Activated naive CD8-positive, alpha-beta T cell treated with anti-CD3 and anti-CD28 coated beads, Interleukin-2, amount 10 ng/mL, durations not matched to agents 7 days and 5 days (primary cell): ENCODE measurements at regions not wholly inside any gene's neighbourhood (a gene's known extent, or its start where the extent isn't known, plus 50 kb on each side); places are given as distances from the start of the nearest gene placed in this dataset.
"Not testable (repeated sequence)": the region's sequence is repeated elsewhere in the genome, so short reads cannot be mapped to it uniquely, and the experiment has no call there.

Experiments used
- ATAC-seq: fragments of 150-1000 bp; cut with Tn5 transposase; one replicate; pipeline ENCODE4 v1.10.0; 2021; ENCODE audit warnings: low read depth, moderate library complexity
- POLR2A ChIA-PET: fragments of 350-600 bp; sonication (Branson Sonifier 250); formaldehyde crosslinking; loops from one replicate; lab custom pipeline; 2021; ENCODE audit warnings: antibody characterized with exemption; lab: Charles Lee
- DNase-seq: peaks from one replicate; pipeline ENCODE4 v3.0.0; 2021
- H3K27ac Mint-ChIP-seq: one replicate; pipeline ENCODE4 v1.8.0; 2022; ENCODE audit warnings: mild to moderate bottlenecking, mixed read lengths
- H3K27me3 Mint-ChIP-seq: one replicate; pipeline ENCODE4 v1.8.0; 2022; ENCODE audit warnings: mild to moderate bottlenecking, moderate library complexity, mixed read lengths
- H3K36me3 Mint-ChIP-seq: one replicate; pipeline ENCODE4 v1.8.0; 2021; ENCODE audit warnings: mild to moderate bottlenecking, mixed read lengths
- H3K4me1 Mint-ChIP-seq: one replicate; pipeline ENCODE4 v1.8.0; 2021; ENCODE audit warnings: mixed read lengths
- H3K4me3 Mint-ChIP-seq: one replicate; pipeline ENCODE4 v1.8.0; 2022; ENCODE audit warnings: mild to moderate bottlenecking, moderate library complexity, mixed read lengths
- H3K9me3 Mint-ChIP-seq: one replicate; pipeline ENCODE4 v1.8.0; 2021; ENCODE audit warnings: mixed read lengths

- Mint-ChIP-seq H3K27me3 (no peaks in the 10 kb centered on the region), H3K36me3 (no peaks in the 10 kb centered on the region), H3K4me3 (no peak overlapping the region), H3K9me3 (no peaks in the 10 kb centered on the region), H3K4me1 (no peaks in the 10 kb centered on the region), H3K27ac (no peak overlapping the region)
- ATAC-seq (no peak), DNase-seq (no peak)
- POLR2A ChIA-PET = no interaction called here
Measured at GRCh38 chr2:22454826-22455485, 930.0 kb upstream of the KLHL29 start.

DNA sequence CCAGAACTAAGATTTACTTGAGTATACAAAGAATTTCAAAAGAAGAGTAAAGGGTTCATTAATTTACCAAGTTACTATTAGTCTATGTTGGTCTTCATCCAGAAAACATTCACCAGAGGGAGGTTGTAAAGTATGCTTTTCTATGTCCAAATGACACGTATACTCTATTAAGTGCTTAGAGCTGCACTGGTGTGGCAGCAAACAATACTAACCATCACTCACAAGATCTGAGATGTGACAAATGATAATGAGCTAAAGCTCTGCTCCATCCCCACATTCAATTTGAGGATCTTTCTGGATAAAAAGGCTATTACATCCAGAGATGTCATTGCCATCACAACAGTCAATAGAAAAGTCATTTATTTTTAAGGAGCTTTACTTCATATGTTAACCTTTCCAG lies 926.5 kb upstream of the KLHL29 start:
- Mint-ChIP-seq H3K27ac (no peak overlapping the region), H3K4me1 (no peaks in the 10 kb centered on the region), H3K9me3 (no peaks in the 10 kb centered on the region), H3K4me3 (no peak overlapping the region), H3K27me3 (no peaks in the 10 kb centered on the region), H3K36me3 (no peaks in the 10 kb centered on the region)
- POLR2A ChIA-PET = no interaction called here
- DNase-seq (no peak), ATAC-seq (no peak)

- H3K27me3 Mint-ChIP-seq, POLR2A ChIA-PET, H3K4me3 Mint-ChIP-seq, DNase-seq, H3K9me3 Mint-ChIP-seq, H3K4me1 Mint-ChIP-seq, H3K27ac Mint-ChIP-seq, H3K36me3 Mint-ChIP-seq, ATAC-seq: not testable (repeated sequence)
Measured at GRCh38 chr2:22475103-22475502, 909.9 kb upstream of the KLHL29 start.

DNA sequence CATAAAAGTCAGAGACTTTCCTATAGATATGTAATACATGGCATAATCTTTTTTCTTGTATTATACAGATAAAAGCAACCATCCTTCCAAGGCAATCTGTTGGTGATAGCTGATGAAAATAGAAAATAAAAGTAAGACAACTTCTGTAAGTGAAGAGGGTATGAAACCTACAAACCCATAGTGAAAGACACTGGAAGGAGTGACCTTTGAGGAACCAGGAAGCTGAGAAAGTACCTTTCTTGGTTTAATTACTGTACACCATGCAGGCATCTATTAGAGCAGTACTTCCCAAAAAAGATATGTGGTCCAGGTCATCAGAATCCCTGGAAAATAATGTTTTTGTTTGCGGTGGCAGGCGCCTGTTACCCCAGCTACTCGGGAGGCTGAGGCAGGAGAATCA lies 906.6 kb upstream of the KLHL29 start:
- POLR2A ChIA-PET = no interaction called here
- H3K27me3 Mint-ChIP-seq = no peaks in the 10 kb centered on the region
- H3K9me3 Mint-ChIP-seq = peaks cover 4% of the 10 kb centered on the region
- no peaks in the 10 kb centered on the region for H3K4me1 Mint-ChIP-seq
- H3K4me3 Mint-ChIP-seq = no peak overlapping the region
- H3K27ac Mint-ChIP-seq = no peak overlapping the region
- DNase-seq (no peak), ATAC-seq (no peak)
- no peaks in the 10 kb centered on the region for H3K36me3 Mint-ChIP-seq

GRCh38 chr2:22481486-22482259 lies 903.3 kb upstream of the KLHL29 start:
- H3K27me3 Mint-ChIP-seq = no peaks in the 10 kb centered on the region
- H3K4me3 Mint-ChIP-seq = no peak overlapping the region
- ATAC-seq (no peak), DNase-seq (no peak)
- no peaks in the 10 kb centered on the region for H3K4me1 Mint-ChIP-seq
- H3K36me3 Mint-ChIP-seq = no peaks in the 10 kb centered on the region
- peaks cover 4% of the 10 kb centered on the region for H3K9me3 Mint-ChIP-seq
- POLR2A ChIA-PET = no interaction called here
- no peak overlapping the region for H3K27ac Mint-ChIP-seq

DNA sequence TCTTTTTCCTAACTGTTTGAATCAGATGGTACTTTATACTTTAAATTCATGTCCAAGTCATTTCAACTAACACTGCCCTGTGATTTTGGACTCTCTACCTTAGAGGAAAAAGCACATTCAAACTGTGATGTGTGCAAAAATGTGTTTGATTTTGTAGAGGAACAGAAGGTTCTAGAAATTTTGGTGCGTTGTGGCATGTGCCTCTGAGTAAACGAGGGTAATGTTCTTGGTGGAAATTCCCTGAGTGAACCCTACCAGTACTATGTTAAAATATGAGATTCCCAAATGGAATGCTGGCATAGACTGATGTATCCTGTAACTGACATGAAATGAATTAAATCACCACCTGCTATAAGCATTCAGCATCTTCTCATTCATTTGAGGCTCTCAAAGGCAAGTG lies 901.9 kb upstream of the KLHL29 start:
- peaks cover 6% of the 10 kb centered on the region for H3K9me3 Mint-ChIP-seq
- no peaks in the 10 kb centered on the region for H3K27me3 Mint-ChIP-seq
- H3K4me3 Mint-ChIP-seq = no peak overlapping the region
- H3K27ac Mint-ChIP-seq = no peak overlapping the region
- H3K4me1 Mint-ChIP-seq = no peaks in the 10 kb centered on the region
- DNase-seq = no peak
- no peaks in the 10 kb centered on the region for H3K36me3 Mint-ChIP-seq
- POLR2A ChIA-PET = no interaction called here
- ATAC-seq = no peak

DNA sequence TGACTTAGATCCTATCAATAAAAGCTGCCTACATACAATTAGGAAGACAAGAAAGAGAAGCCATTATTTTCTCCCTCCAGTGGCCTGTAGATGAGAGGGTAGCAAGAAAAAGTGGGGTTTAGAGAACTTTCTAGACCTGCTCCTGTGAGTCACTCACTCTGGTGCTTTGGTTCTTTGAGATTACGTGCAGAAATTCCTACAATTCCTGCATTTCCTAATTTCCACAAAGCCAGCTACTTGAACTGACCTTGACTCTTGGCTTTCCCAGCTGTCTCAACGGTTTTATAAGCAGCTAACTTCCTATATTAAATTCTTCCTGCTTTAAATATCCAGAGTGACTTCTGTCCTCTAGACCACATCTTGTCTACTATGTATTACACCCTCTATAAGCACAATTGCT lies 899.5 kb upstream of the KLHL29 start:
- Mint-ChIP-seq H3K36me3 (no peaks in the 10 kb centered on the region), H3K27me3 (no peaks in the 10 kb centered on the region), H3K4me1 (no peaks in the 10 kb centered on the region), H3K4me3 (no peak overlapping the region), H3K27ac (no peak overlapping the region), H3K9me3 (peaks cover 6% of the 10 kb centered on the region)
- ATAC-seq (no peak), DNase-seq (no peak)
- POLR2A ChIA-PET = no interaction called here

DNA sequence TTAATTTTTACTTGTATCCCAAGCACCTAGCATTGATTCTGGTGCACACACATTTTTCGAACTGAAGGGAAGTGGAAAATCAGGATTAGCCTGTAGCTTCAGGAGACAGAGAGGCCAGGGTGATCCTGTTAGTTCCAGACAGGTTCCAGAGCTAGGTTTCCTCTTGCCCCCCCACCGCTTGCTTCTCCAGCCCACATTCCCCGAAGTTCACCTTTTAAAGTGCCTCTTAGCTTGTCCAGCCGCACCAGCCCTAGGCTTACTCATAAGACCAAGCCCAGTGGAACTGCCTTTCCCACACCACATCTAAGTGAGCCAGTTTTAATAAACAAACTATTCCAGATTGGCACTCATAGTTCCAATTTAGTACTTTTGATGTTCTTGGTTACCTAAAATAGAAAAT lies 898.6 kb upstream of the KLHL29 start:
- H3K27me3 Mint-ChIP-seq = no peaks in the 10 kb centered on the region

GRCh38 chr2:22487036-22487435 lies 897.9 kb upstream of the KLHL29 start:
- no peaks in the 10 kb centered on the region for H3K27me3 Mint-ChIP-seq
- POLR2A ChIA-PET = no interaction called here
- no peaks in the 10 kb centered on the region for H3K36me3 Mint-ChIP-seq
- DNase-seq (no peak), ATAC-seq (no peak)
- no peak overlapping the region for H3K27ac Mint-ChIP-seq
- no peaks in the 10 kb centered on the region for H3K4me1 Mint-ChIP-seq
- H3K9me3 Mint-ChIP-seq = peaks cover 3% of the 10 kb centered on the region
- H3K4me3 Mint-ChIP-seq = no peak overlapping the region

More for the DNA sequence above, 898.6 kb upstream of the KLHL29 start:
- DNase-seq = no peak
- Mint-ChIP-seq H3K9me3 (peaks cover 6% of the 10 kb centered on the region), H3K27ac (no peak overlapping the region), H3K4me3 (no peak overlapping the region), H3K36me3 (no peaks in the 10 kb centered on the region), H3K4me1 (no peaks in the 10 kb centered on the region)
- no peak for ATAC-seq
- POLR2A ChIA-PET = no interaction called here

DNA sequence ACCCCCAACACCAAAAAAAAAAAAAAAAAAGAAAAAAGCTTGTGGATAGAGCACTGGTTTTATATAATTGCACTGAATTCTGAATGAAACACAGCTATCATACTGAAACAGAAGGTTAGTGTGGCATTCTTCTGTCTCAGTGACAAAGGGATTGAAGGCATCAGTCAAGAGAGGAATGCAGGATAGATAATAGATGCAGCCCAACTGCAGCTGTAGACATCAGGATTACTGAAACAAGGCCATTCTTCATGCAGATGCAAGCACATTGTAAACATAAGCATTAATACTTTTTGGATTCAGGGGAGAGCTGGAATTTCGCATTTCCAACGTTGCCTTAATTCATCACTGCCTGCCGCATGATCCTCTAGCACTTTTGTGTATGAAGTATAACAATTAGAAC lies 897.4 kb upstream of the KLHL29 start:
- H3K9me3 Mint-ChIP-seq = peaks cover 1% of the 10 kb centered on the region
- POLR2A ChIA-PET = no interaction called here
- no peak overlapping the region for H3K27ac Mint-ChIP-seq
- no peak overlapping the region for H3K4me3 Mint-ChIP-seq
- no peak for ATAC-seq
- DNase-seq = no peak
- H3K36me3 Mint-ChIP-seq = no peaks in the 10 kb centered on the region
- H3K27me3 Mint-ChIP-seq = no peaks in the 10 kb centered on the region
- H3K4me1 Mint-ChIP-seq = no peaks in the 10 kb centered on the region

DNA sequence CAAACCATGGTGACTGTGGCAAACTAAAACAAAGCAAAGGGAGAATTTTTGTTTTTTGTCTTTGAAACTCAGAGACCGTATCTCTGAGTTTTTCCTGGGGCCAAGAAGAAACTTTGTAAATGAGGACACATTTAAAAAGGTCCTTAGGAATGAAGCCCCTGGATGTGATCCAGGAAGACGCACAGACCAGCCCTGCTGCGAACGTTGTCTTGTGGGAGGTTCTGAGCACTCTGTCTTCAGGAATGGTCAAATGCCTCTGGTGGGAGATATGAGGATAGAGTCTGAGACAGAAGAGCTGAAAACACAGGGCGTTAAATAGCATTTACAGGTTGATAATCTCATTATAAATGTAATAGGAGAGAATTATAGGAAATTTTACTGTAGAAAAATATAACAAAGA lies 893.5 kb upstream of the KLHL29 start:
- no peaks in the 10 kb centered on the region for H3K4me1 Mint-ChIP-seq
- no peaks in the 10 kb centered on the region for H3K27me3 Mint-ChIP-seq
- ATAC-seq (no peak), DNase-seq (no peak)
- POLR2A ChIA-PET = no interaction called here
- H3K4me3 Mint-ChIP-seq = no peak overlapping the region
- H3K9me3 Mint-ChIP-seq = peaks cover 4% of the 10 kb centered on the region
- H3K27ac Mint-ChIP-seq = no peak overlapping the region
- no peaks in the 10 kb centered on the region for H3K36me3 Mint-ChIP-seq

DNA sequence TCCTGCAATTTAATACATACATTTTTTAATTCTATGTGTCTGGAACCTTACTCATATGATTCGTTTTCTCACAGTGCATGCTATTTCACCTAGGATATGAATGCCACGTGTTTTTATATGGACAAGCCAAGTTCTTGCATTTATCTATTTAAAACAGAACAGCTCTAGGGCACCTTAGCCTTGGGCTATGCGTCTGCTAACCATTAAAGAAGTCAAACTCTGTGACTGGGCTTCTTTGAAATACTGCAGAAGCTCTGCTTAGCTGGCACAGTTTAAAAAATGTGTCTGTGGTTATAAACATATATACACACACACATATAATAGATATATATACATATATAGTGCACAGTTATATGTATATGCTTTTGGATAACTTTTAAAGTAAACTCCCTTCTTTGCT lies 890.8 kb upstream of the KLHL29 start:
- DNase-seq = no peak
- POLR2A ChIA-PET = no interaction called here
- Mint-ChIP-seq H3K4me3 (no peak overlapping the region), H3K36me3 (no peaks in the 10 kb centered on the region), H3K4me1 (no peaks in the 10 kb centered on the region), H3K27ac (no peak overlapping the region), H3K9me3 (peaks cover 8% of the 10 kb centered on the region), H3K27me3 (no peaks in the 10 kb centered on the region)
- ATAC-seq = no peak

DNA sequence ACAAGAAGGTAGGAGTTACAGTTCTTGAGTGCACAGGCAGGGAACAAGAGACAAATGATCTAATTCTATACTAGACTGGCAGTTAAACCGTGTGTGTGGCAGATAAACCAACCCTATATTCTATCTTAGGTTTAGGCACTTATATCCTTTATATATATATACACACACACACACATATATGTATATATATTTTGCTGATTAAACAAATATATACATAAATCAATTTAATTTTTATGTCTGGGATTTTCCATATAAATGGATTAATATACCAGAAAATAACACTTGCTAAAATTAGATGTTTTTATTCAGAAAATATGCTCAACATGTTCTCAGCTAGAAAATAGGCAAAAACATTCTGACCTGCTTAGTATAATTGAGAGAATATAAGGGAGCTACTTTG lies 887.9 kb upstream of the KLHL29 start:
- H3K36me3 Mint-ChIP-seq = no peaks in the 10 kb centered on the region
- no peak overlapping the region for H3K27ac Mint-ChIP-seq
- DNase-seq = no peak
- POLR2A ChIA-PET = no interaction called here
- H3K4me3 Mint-ChIP-seq = no peak overlapping the region
- ATAC-seq = no peak
- H3K4me1 Mint-ChIP-seq = no peaks in the 10 kb centered on the region
- no peaks in the 10 kb centered on the region for H3K27me3 Mint-ChIP-seq
- peaks cover 9% of the 10 kb centered on the region for H3K9me3 Mint-ChIP-seq

DNA sequence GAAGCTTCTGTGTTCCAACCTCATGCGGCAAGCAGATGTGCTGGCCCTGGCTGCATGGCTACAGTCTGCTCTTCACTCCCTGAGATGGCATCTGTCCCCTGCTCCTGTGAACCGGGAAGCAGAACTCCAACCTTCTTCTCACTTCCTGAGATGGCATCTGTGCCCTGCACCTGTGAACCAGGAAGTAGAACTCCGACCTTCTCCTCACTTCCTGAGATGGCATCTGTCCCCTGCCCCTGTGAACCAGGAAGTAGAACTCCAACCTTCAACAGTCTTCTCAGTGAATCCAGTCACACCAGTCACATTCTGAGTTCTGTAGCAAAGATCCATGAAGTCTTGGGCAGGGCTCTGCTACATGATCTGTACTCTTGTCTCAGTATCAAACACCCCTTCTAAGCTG lies 887.2 kb upstream of the KLHL29 start:
- Mint-ChIP-seq H3K36me3 (no peaks in the 10 kb centered on the region), H3K4me3 (no peak overlapping the region), H3K27me3 (no peaks in the 10 kb centered on the region), H3K4me1 (no peaks in the 10 kb centered on the region), H3K9me3 (peaks cover 9% of the 10 kb centered on the region), H3K27ac (no peak overlapping the region)
- POLR2A ChIA-PET = no interaction called here
- no peak for ATAC-seq
- no peak for DNase-seq
